Keratinocyte (primary cell): ENCODE measurements at regions not wholly inside any gene's neighbourhood (a gene's known extent, or its start where the extent isn't known, plus 50 kb on each side); places are given as distances from the start of the nearest gene placed in this dataset.

Source experiments
- DNase-seq: peaks from one replicate; pipeline ENCODE4 v3.0.0-alpha.2; 2011; ENCODE audit warnings: low read depth, missing footprints, low spot score
- FAIRE-seq: peaks from 2 replicates; lab custom pipeline; 2011; peaks lifted over from hg19 to GRCh38; lab: Jason Lieb, UNC
- H2AFZ ChIP-seq: 2 replicates; pipeline ENCODE4 v1.6.0; 2012; ENCODE audit warnings: low read length, control low read depth, inconsistent platforms; ENCODE audit not compliant: control insufficient read depth
- H3K27ac ChIP-seq: 2 replicates; pipeline ENCODE4 v1.5.1; 2011; ENCODE audit warnings: low read length; ENCODE audit not compliant: control insufficient read depth, insufficient read depth
- H3K27me3 ChIP-seq: 3 replicates; pipeline ENCODE4 v1.6.0; 2011; ENCODE audit warnings: low read length; ENCODE audit not compliant: control insufficient read depth, insufficient read depth; ENCODE audit errors: extremely low read depth
- H3K36me3 ChIP-seq, 2 experiments: 2 replicates in 1 of 2; 3 replicates in 1 of 2; pipeline ENCODE4 v1.5.1; 2011; ENCODE audit warnings: low read length in 2 of 2, mild to moderate bottlenecking in 1 of 2; ENCODE audit not compliant: control insufficient read depth in 2 of 2, insufficient read depth in 2 of 2; ENCODE audit errors: extremely low read depth in 1 of 2
- H3K4me1 ChIP-seq: 3 replicates; pipeline ENCODE4 v1.5.1; 2011; ENCODE audit warnings: low read length; ENCODE audit not compliant: control insufficient read depth, insufficient read depth; ENCODE audit errors: extremely low read depth
- H3K4me2 ChIP-seq: 3 replicates; pipeline ENCODE4 v1.6.0; 2011; ENCODE audit warnings: low read depth, low read length; ENCODE audit not compliant: control insufficient read depth, insufficient read depth; ENCODE audit errors: extremely low read depth
- H3K4me3 ChIP-seq, 3 experiments: fragments of 200-600 bp in 1 of 3; sonication (generic) in 1 of 3; 2 replicates in 2 of 3; 3 replicates in 1 of 3; pipeline ENCODE4 v1.5.1; 2011 to 2016; ENCODE audit warnings: low read length in 3 of 3, mild to moderate bottlenecking in 3 of 3, control low read depth in 2 of 3, inconsistent platforms in 1 of 3, low read depth in 1 of 3, mixed read lengths in 1 of 3, mixed run types in 1 of 3, moderate library complexity in 1 of 3; ENCODE audit not compliant: control insufficient read depth in 2 of 3, insufficient read depth in 2 of 3; ENCODE audit errors: extremely low read depth in 1 of 3
- H3K79me2 ChIP-seq: 2 replicates; pipeline ENCODE4 v1.6.0; 2012; ENCODE audit warnings: low read length; ENCODE audit not compliant: control insufficient read depth, insufficient read depth
- H3K9ac ChIP-seq: 3 replicates; pipeline ENCODE4 v1.6.0; 2011; ENCODE audit warnings: low read length; ENCODE audit not compliant: control insufficient read depth, insufficient read depth; ENCODE audit errors: extremely low read depth
- H3K9me1 ChIP-seq: 3 replicates; pipeline ENCODE4 v1.6.0; 2011; ENCODE audit warnings: low read length; ENCODE audit not compliant: control insufficient read depth, insufficient read depth; ENCODE audit errors: extremely low read depth
- H3K9me3 ChIP-seq: 2 replicates; pipeline ENCODE4 v1.5.1; 2012; ENCODE audit warnings: low read depth, low read length; ENCODE audit not compliant: control insufficient read depth
- H4K20me1 ChIP-seq: 3 replicates; pipeline ENCODE4 v1.6.0; 2011; ENCODE audit warnings: low read length; ENCODE audit not compliant: control insufficient read depth, insufficient read depth; ENCODE audit errors: extremely low read depth
- EZH2 ChIP-seq: IDR thresholded peaks from one replicate; pipeline ENCODE4 v1.6.1; 2012; ENCODE audit warnings: inconsistent platforms, mild to moderate bottlenecking, low read length, moderate library complexity
- dilution Hi-C: fragments of 300-500 bp; cut with MboI; formaldehyde crosslinking; loops from one replicate; pipeline ENCODE4 v1.7.0; 2020; ENCODE audit warnings: low sequenced_read_pairs; ENCODE audit not compliant: extremely low pct_ligation_motif_present
- TF ChIP-seq, protein P1 (sequence below), 3 experiments: IDR thresholded peaks in 1 of 3; conservative IDR thresholded peaks in 1 of 3; optimal IDR thresholded peaks in 1 of 3; 2 replicates in 2 of 3; 3 replicates in 1 of 3; pipeline versions ENCODE3 to v1.5.1; 2011; ENCODE audit warnings: low read length in 3 of 3, mild to moderate bottlenecking in 3 of 3, moderate library complexity in 2 of 3, control low read depth in 1 of 3, inconsistent platforms in 1 of 3; ENCODE audit not compliant: insufficient read depth in 2 of 3; ENCODE audit errors: extremely low read depth in 1 of 3

DNA sequence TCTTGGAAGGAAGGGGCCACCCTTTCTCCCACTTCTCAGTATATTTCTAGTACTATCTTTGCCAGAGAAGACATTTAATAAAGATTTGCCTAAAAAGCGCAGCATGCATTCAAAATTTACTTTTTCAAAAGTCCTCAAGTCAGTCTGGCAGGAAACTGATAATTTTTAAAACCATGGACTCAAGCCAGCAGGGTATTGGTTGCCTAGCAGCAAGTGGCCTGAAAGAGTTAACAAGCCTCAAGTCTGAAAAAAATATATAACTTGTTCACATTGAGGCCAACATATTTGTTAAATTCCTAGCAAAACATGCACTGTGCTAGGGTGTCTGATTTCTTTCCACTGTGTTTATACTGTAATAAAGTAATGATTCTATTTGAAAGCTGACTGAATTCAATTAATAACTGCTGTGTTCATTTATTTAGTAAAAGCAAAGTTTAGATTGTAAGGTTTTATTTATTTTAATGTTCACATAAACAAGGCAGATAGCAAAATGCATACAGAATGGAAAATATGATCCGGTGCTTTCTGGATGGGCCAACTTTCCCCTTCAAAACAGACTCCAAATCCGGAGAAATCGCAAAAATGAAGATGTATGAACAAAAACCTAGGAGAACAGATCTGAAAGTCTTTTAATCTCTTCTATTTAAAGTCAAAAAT, 218.5 kb upstream of the FGF13 start:
- TF ChIP-seq, protein P1, sequence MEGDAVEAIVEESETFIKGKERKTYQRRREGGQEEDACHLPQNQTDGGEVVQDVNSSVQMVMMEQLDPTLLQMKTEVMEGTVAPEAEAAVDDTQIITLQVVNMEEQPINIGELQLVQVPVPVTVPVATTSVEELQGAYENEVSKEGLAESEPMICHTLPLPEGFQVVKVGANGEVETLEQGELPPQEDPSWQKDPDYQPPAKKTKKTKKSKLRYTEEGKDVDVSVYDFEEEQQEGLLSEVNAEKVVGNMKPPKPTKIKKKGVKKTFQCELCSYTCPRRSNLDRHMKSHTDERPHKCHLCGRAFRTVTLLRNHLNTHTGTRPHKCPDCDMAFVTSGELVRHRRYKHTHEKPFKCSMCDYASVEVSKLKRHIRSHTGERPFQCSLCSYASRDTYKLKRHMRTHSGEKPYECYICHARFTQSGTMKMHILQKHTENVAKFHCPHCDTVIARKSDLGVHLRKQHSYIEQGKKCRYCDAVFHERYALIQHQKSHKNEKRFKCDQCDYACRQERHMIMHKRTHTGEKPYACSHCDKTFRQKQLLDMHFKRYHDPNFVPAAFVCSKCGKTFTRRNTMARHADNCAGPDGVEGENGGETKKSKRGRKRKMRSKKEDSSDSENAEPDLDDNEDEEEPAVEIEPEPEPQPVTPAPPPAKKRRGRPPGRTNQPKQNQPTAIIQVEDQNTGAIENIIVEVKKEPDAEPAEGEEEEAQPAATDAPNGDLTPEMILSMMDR (optimal IDR thresholded peaks at IDR 0.05 in 1 of 3, IDR thresholded peaks at IDR 0.05 in 1 of 3, conservative IDR thresholded peaks at IDR 0.05 in 1 of 3; ENCODE audit: extremely low read depth in 1 of 3, insufficient read depth in 2 of 3, low read length in 3 of 3), result no peak
- no peak for TF ChIP-seq EZH2
- dilution Hi-C loops, result no loop called here
- Histone ChIP-seq H4K20me1 (no peaks in the 10 kb centered on the region), H3K4me1 (no peaks in the 10 kb centered on the region), H3K27me3 (no peaks in the 10 kb centered on the region), H3K36me3 (no peaks in the 10 kb centered on the region), H3K4me2 (no peak overlapping the region), H3K27ac (no peak overlapping the region), H2AFZ (no peak overlapping the region), H3K79me2 (no peaks in the 10 kb centered on the region), H3K9ac (no peak overlapping the region), H3K9me3 (no peaks in the 10 kb centered on the region), H3K9me1 (no peaks in the 10 kb centered on the region), H3K4me3 (no peak overlapping the region)
- DNase-seq, result no peak
- FAIRE-seq, result no peak

- FAIRE-seq (no peak), DNase-seq (no peak)
- Histone ChIP-seq H3K27me3 (no peaks in the 10 kb centered on the region), H3K4me2 (no peak overlapping the region), H3K79me2 (no peaks in the 10 kb centered on the region), H3K36me3 (no peaks in the 10 kb centered on the region), H3K4me3 (no peak overlapping the region), H3K9me3 (no peaks in the 10 kb centered on the region), H3K9ac (no peak overlapping the region), H3K27ac (no peak overlapping the region), H3K4me1 (no peaks in the 10 kb centered on the region), H4K20me1 (no peaks in the 10 kb centered on the region), H3K9me1 (no peaks in the 10 kb centered on the region), H2AFZ (no peak overlapping the region)
- dilution Hi-C loops, result no loop called here
- TF ChIP-seq EZH2, result no peak
- TF ChIP-seq, protein P1 (optimal IDR thresholded peaks at IDR 0.05 in 1 of 3, IDR thresholded peaks at IDR 0.05 in 1 of 3, conservative IDR thresholded peaks at IDR 0.05 in 1 of 3; ENCODE audit: extremely low read depth in 1 of 3, insufficient read depth in 2 of 3, low read length in 3 of 3), result no peak
Measured at GRCh38 chrX:138928737-138929459, 217.4 kb upstream of the FGF13 start.
